Stimulated activated CD8-positive, alpha-beta memory T cell treated with anti-CD3 and anti-CD28 coated beads, Interleukin-4, amount 100 ng/mL, for 48 hours (primary cell): ENCODE measurements at regions not wholly inside any gene's neighbourhood (a gene's known extent, or its start where the extent isn't known, plus 50 kb on each side); places are given as distances from the start of the nearest gene placed in this dataset.
"Not testable (repeated sequence)": the region's sequence is repeated elsewhere in the genome, so short reads cannot be mapped to it uniquely, and the experiment has no call there.

Source experiments
- DNase-seq: peaks from one replicate; pipeline ENCODE4 v3.0.0-alpha.2; 2020

DNA sequence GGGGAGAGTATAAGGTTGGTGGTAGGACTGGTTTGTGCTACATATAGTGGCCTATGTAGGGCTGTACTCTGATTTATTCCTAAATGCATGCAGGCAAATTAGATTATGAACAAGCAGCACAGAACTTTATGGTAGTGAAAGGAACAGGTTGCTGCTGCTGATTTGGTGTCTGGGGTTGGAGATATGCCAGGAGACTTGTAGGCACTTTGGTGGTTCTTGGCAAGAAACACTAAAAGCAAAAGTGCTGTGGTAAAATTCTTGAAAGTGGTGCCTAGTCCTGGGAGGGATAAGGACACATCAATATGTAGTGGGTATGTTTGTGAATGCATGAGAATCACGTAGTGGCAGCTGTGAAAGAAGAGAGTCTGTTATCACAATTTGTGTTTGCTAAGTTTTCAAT lies 2126.0 kb downstream of the TP53TG3F start:
- no peak for DNase-seq

DNA sequence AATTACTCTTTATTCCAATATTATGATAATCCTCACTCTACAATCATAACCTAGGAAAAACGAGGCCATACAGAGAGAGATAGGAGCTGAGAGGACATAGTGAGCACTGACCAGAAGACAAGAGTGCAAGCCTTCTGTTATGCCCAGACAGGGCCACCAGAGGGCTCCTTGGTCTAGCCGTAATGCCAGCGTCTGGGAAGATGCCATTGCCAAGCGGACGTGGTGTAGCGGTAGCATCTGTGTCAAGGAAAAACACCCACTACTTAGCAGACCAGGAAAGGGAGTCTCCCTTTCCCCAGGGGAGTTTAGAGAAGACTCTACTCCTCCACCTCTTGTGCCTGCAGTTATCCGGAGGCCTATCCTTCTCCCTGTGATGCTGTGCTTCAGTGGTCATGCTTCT lies 2131.5 kb downstream of the TP53TG3F start:
- not testable (repeated sequence) for DNase-seq

DNA sequence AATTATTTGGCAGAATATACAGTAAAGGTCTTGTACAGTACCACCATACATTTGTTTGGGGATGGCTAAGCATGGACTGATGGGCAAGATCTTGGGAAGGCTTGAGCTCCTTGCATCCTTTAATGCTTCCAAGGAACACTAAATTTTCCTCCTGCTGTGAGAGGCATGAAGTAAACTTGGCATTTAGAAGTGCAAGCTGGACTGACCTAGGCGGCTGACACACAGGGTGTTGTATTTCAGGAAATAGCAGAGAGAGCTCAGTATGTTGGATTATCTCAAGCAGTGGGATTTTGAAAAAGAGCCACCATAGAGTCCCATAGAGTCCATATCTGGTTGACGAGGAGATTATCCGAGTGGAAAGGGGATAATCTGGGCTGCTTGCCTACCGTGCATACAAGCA lies 2137.1 kb downstream of the TP53TG3F start:
- DNase-seq = no peak

DNA sequence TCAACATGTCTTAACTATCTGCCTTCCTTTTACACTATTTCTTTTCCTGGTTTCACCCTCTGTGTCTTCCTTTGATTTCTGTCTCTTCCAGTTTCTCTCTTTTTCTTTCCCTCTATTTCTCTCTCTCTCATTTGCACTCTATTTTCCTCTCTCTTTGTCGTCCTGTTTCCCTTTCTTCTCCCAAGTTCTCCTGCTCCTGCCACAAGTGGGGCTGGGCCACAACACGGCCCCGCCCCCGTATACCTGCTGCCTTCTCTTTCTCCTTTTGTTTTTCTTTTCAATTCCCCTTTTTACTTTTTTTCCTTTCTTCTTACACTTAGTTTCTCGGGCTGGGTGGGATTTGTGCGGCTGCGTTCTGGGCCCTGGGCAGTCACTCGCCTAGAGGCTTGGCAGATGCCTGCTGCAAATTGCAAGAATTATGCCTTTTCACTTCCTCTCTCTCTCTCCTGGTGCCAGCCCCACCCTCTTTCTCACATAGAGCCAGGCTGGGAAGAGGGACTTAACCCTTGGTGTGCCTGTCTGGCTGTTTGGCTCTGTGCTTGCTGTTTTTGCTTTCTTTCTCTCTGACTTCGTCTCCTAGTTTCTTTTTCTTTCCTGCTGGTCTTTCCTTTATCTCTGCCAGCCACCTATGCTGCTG lies 2139.4 kb downstream of the TP53TG3F start:
- DNase-seq = no peak

DNA sequence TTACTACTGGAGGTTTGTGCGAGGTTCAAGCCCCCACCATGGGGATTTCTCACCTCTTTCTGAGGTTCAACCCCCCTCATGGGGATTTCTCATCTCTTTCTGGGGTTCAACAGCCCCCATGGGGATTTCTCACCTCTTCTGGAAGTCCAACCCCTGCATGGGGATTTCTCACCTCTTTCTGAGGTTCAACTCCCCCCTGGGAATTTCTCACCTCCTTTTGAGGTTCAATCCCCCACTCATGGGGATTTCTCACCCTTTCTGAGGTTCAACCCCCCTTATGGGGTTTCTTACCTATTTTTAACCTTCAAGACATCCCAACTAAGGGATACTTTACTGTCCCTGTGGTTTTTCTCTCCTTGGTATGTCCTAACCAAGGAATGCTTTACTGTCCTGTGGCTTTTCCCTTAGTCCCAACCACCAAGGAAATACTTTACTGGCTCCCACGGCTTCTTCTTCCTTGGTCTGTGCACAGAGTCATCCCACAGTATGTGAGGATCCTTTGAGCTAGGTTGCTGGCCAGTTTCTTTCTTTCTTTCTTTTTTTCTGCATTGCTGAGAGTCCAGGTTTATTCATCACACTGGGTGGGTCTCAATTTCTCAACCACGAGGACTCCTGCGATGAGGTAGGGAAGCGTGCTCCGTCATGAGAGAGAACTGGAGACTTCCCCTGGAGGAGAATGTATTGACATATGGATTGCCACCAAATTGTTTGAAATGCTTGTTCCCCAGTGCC lies 2140.2 kb downstream of the TP53TG3F start:
- DNase-seq = no peak

DNA sequence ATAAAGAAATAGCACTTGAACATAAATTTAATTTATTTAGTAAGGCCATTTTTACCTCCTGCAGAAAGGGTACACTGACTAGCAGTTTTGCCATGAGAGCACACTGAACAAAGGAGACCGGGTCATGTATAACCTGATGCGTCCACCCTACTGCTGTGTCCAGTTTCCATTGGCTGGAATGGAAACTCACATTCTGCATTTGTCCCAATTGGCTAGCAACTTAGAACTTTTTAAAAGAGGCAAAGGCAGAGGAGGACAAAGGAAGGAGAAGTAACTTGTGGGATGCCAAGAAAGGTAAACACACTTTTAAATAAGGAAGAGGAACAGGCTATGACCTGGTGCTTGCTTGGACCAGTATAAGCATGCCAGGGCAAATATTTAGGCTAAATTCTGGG lies 2140.7 kb downstream of the TP53TG3F start:
- DNase-seq = not testable (repeated sequence)

DNA sequence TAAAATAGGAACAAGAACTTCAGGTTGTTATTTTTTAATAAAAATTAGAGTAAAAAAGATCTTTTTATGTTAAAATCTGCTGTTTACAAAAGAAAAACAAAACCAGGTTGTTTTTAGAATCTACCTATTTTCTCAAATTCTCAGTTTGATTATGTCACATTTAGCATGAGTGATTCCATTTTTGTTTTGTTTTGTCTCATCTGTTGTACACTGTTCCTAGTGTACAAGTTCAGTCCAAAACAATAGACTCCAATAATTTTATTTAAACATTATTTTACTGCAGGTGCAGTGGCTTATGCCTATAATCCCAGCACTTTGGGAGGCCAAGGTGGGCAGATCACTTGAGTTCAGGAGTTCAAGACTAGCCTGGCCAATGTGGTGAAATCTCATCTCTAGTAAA lies 2142.7 kb downstream of the TP53TG3F start:
- DNase-seq = no peak

DNA sequence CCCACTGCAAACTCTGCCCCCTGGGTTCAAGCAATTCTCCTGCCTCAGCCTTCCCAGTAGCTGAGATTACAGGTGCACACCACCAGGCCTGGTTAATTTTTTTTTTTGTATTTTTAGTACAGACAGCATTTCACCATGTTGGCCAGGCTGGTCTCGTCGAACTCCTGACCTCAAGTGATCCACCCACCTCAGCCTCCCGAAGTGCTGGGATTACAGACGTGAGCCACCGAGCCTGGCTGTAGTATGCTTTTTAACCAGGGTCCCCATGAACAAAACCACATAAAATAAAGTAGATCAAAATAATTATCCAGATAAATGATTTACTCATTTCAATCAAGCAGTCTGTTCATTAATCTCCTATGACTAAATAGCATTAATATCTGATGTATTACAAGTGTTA lies 2144.0 kb downstream of the TP53TG3F start:
- not testable (repeated sequence) for DNase-seq

DNA sequence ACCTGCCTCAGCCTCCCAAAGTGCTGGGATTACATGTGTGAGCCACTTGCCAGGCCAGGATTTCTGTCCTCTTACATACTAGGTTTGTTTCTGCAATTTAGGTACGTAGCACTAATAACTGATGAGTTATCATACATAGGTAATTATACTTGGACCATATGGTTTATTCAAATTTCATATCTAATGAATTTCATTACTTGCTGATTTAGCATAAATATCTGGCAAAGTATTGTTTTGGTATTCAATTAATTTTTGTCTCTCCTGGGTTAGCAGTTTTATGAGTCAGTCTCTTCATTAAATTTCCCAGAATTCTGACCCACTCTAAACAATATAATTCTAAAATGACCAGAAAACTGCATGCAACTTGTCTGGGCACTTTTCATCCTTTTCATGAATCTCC lies 2146.5 kb downstream of the TP53TG3F start:
- no peak for DNase-seq

DNA sequence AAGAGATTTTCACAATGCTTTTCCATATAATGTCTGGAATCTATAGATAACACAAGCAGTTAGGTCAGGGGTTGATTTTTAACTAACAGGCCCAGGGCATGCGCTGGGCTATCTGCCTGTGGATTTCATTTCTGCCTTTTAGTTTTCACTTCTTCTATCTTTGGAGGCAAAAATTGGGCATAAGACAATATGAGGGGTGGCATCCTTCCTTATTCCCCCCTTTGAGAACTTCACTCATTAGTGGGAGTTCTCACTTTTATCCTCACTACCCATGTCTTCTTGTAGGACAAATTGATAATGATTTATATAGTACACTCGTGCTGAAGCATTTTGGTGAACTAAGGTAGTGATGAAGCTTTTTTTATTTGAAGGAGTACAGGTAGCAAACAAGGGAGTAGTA lies 2155.5 kb downstream of the TP53TG3F start:
- not testable (repeated sequence) for DNase-seq

DNA sequence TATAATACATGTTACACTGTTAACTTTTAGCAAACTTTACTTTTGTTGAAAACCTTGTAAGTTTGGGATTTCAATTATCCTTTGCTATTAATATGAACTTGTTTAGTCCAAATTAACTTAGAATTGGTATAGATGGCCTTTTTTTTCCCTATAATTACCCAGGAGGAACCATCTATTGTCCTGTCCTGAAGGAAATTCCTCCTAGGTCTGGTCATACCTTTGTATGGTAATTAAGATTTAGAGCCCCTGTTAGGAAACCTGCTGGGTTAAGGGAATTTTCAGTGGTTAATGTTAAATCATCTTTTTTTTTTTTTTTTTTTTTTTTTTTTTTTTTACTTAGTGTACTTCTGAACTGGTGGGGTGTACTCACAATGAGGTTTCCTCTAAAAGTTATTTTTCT lies 2159.8 kb downstream of the TP53TG3F start:
- DNase-seq = not testable (repeated sequence)

DNA sequence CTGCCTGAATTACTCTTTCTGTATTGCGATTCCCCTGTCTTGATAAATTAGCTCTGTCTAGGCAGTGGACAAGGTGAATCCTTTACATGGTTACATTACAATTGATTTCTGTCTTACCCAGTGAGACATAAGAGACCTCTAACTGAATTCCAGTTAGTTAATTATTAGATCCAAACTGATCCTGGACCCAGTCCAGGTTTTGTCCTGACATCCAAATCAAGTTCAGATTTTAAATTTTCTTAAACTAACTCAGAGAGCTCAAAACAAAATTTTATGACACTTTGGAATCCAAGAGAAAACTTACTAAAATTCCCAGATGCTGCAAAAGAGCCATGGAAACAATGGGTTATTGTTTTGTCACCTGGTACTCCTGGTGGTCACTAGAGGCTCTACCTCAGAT lies 2166.6 kb downstream of the TP53TG3F start:
- DNase-seq = no peak

DNA sequence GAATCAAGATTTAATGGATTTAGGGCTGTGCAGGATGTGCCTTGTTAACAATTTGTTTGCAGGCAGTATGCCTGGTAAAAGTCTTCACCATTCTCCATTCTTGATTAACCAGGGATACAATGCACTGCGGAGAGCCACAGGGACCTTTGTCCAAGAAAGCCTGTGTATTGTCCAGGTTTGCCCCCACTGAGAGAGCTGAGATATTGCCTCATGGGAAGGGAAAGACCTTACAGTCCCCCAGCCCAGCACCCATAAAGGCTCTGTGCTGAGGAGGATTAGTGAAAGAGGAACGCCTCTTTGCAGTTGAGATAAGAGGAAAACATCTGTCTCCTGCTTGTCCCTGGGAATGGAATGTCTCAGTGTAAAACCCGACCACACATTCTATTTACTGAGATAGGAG lies 2169.6 kb downstream of the TP53TG3F start:
- no peak for DNase-seq

DNA sequence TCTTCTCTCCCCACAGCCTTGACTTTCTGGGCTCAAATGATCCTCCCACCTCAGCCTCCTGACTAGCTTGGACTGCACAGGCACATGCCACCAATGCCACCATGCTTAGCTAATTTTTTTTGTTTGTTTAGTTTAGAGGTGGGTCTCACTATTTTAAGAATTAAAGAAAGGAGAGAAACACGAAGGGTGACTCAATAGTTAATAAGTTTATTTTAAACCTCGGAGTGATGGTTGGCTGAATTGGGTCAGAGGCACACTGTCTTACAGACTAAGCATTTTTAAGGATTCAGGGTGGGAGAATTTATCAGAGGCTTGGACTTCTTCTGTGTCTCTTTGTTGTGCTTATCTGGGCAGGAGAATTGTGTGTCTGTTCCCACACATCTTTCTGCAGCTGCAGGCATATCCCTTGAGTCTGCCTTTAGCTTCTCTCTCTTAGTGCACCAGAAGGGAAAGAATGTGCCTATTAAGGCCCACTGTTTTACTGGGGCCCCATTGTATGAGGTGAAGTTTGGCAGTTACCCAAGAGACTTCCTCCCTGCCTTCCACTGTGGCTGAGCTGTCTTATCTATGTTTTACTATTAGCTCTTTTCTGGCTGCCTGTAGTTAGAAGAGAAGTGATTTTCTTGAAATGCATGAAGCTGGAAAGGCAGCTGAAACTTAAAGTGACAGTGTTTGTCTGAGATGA lies 2172.0 kb downstream of the TP53TG3F start:
- no peak for DNase-seq

DNA sequence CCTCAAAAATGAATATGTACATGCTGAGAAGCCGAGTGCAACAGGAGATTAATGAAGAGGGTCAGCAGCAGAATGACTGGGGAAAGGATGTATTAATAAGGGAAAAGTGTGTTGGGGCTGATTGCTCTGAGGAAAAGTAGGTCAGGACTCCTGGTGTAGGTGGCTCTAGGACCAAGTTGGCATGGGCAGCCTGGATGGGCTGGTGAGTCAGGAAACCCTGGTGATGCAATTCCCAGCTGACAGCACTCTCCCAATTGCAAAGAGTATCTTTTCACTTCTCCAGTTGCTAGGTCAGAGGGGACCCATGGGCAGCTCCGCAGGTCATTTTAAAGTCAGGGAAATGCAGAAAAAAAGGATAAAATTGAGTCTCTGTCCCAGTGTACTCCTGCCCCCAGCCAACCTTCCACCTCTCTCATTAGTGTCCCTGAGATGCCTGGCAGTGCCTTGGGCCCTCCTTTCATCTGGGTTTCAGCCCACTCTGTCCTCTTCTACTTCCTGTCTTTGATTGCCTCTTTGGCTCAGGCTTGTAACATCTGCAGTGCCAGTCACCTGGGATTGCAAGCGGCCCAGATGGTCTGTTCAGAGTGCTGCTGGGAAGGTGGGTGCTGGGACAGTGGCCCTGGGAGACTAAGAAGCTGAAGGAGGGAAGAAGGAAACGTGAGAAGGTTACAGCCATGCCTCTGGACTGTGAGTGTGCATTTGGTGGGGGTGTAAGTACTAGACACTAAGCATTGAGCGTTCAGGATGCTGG lies 2177.2 kb downstream of the TP53TG3F start:
- no peak for DNase-seq

DNA sequence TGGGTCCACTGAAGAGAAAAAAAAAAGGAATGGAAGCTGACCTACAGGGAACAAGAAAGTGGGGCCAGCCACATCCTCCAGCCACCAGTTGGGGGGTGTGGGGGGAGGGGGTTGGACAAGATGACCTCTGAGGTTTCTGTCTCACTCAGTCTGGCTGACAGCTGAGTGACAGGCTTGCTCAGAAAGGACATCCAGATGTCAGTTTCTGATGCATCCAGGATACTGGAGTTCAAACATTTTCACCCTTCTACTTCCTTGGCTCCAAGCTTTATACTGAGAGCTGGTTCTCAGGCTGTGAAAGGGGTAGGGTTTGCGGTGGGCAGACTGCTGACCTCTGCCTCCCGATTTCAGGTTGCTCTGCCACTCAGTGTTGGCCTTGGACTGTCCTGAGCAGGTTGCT lies 2178.3 kb downstream of the TP53TG3F start:
- no peak for DNase-seq

DNA sequence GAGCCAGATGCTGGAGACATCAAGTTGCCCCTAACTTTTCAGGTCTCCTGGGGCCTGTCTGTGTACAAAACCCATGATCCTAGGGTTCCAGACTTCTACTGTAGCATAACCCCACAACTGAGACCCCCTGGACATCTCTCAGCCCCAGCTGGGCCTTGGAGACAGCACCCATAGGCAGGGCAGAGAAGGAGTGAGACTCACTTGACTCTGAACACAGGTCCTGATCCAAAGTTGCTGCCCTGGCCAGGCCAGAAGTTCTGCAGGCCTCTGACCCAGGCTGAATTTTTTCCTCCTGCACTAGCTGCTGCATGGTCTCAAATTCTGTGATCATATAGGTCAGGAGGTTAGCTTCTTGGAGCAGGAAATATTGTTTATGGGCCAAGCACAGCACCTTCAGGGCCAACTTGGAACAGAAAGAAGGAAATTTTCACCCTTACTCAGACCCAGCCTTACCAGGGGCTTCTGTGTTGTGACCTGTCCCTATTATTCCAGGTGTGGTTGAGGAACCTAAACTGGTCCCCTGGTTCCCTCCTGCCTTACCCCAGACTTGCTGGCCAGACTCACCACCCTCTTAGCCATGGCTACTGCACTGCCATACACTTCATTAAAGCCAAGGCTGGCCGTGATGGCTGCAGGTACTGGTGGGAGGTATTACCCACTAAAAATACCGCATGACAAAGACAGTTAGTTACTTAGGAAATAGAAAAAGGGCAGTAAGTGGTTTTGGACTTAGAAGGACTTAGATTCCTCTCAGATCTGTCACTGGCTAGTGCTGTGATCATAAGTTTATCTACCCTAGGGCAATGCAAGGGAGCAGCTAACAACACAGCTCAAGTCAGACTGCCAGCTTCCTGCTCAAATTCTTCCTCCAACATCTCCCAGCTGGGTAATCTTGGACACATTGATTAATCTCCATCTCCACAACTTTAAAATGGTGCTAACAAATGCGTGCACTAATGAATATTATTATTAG lies 2180.1 kb downstream of the TP53TG3F start:
- no peak for DNase-seq

DNA sequence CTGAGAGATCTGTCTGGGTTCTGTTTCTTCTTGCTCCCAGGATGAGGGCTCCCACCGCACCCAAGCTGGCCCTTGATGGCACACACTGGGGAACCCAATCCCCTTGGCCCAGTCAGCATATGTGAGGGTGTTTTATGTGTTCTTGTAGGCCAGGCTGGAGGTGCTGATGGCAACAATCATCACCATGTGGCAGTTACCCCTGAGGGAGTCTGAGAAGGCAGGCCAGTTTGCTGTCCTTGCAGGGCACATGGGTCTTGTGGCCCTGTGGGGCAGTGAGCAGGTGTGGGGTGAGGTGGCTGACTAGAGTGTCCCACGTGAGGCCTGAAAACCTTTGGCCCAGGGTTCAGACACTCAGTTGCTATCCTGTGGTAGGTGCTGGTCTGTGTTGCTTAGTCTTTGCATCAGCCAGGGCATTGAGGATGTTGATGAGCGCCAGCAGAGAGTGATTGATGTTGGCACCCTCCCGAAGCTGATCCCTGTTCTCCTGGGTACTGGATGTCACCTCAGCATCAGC lies 2183.0 kb downstream of the TP53TG3F start:
- no peak for DNase-seq

DNA sequence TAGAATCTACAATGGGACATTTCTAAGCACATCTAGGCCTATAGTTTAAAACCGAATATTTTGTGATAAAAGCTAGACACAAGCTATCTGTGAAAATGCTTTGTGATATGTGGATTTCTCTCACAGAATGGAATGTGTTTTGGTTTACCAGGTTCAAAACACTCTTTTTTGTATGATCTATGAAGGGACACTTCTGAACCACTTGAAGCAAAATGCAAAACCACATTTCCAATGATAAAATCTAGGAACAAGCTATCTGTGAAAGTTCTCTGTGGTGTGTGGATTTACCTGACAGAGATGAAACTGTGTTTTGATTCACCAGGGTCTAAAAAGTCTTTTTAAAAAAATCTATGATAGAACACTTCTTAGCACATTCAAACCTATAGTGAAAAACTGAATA lies 2192.4 kb downstream of the TP53TG3F start:
- DNase-seq = no peak

DNA sequence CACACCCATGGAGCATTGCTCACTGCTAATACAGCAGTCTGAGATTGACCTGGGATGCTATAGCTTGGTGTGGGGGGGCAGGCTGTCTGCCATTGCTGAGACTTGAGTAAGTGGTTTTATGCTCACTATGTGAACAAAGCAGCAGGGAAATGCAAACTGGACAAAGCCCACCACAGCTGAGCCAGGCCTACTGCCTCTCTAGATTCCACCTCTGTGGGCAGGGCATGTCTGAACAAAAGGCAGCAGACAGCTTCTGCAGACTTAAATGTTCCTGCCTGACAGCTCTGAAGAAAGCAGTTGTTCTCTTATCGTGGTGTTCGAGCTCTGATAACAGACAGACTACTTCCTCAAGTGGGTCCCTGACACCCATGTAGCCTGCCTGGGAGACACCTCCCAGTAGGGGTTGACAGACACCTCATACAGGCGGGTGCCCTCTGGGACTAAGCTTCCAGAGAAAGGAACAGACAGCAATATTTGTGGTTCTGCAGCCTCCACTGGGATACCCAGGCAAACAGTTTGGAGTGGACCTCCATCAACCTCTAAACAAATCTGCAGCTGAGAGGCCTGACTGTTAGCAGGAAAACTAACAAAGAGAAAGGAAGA lies 2204.8 kb downstream of the TP53TG3F start:
- DNase-seq = no peak

DNA sequence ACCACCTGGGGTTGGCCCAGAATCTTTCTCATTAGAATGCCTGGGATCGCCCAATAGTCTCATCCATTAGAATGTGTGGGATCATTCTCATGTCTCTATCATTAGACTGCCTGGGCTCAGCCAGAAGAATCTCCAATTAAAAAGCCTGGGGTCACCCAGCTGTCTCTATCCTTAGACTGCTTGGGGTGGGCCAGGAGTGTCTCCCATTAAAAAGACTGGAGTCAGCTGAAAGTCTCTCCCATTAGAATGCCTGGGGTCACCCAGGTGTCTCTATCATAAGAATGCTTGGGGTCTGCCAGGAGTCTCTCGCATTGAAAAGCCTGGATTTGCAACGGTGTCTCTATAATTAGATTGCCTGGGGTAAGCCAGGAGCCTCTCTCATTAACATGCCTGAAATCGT lies 2225.7 kb downstream of the TP53TG3F start:
- no peak for DNase-seq

DNA sequence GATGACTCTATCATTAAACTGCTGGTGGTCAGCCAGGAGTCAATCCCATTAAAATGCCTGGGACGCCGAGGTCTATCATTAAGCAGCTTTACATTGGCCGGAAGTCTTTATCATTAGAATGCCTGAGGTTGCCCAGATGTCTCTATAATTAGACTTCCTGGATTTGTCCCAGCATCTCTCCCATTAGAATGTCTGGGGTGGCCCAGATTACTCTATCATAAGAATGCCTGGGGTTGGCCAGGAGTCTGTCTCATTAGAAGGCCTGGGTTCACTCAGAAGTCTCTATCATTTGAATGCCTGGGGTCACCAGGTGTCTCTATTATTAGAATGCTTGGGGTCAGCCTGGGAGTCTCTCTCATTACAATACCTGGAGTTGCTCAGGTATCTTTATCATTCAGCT lies 2227.2 kb downstream of the TP53TG3F start:
- no peak for DNase-seq
